Fibroblast of lung (primary cell): ENCODE measurements at regions not wholly inside any gene's neighbourhood (a gene's known extent, or its start where the extent isn't known, plus 50 kb on each side); places are given as distances from the start of the nearest gene placed in this dataset.

Source experiments
- DNase-seq, 2 donors: peaks; one replicate each; pipeline versions ENCODE4 v3.0.0 to v3.0.0-alpha.2; 2010; ENCODE audit warnings: low read depth in 2 of 2
- H2AFZ ChIP-seq: 2 replicates; pipeline ENCODE4 v1.5.1; 2012; ENCODE audit warnings: low read length, control low read depth, inconsistent platforms
- H3K27ac ChIP-seq: 2 replicates; pipeline ENCODE4 v1.5.1; 2011; ENCODE audit warnings: low read length, control low read depth; ENCODE audit not compliant: insufficient read depth
- H3K27me3 ChIP-seq: 2 replicates; pipeline ENCODE4 v1.5.1; 2011; ENCODE audit warnings: mild to moderate bottlenecking, low read length; ENCODE audit not compliant: control insufficient read depth, insufficient read depth
- H3K36me3 ChIP-seq: 2 replicates; pipeline ENCODE4 v1.5.1; 2011; ENCODE audit warnings: low read length; ENCODE audit not compliant: control insufficient read depth, insufficient read depth
- H3K4me1 ChIP-seq: 2 replicates; pipeline ENCODE4 v1.5.1; 2011; ENCODE audit warnings: low read length; ENCODE audit not compliant: control insufficient read depth, insufficient read depth; ENCODE audit errors: extremely low read depth
- H3K4me2 ChIP-seq: 2 replicates; pipeline ENCODE4 v1.5.1; 2011; ENCODE audit warnings: low read length, control low read depth; ENCODE audit not compliant: insufficient read depth; ENCODE audit errors: extremely low read depth
- H3K4me3 ChIP-seq, 4 experiments: fragments of 200-600 bp in 1 of 4; sonication (generic) in 1 of 4; replicated peaks in 1 of 4; 2 replicates each; pipeline ENCODE4 v1.5.1; 2011 to 2016; ENCODE audit warnings: low read length in 4 of 4, low read depth in 3 of 4, mild to moderate bottlenecking in 3 of 4, control low read depth in 2 of 4, inconsistent platforms in 1 of 4, mixed read lengths in 1 of 4; ENCODE audit not compliant: insufficient read depth in 1 of 4; ENCODE audit errors: control extremely low read depth in 1 of 4
- H3K79me2 ChIP-seq: 2 replicates; pipeline ENCODE4 v1.5.1; 2012; ENCODE audit warnings: mild to moderate bottlenecking, low read length, inconsistent platforms; ENCODE audit not compliant: control insufficient read depth, insufficient read depth
- H3K9ac ChIP-seq: 2 replicates; pipeline ENCODE4 v1.5.1; 2011; ENCODE audit warnings: mild to moderate bottlenecking, low read length, control low read depth; ENCODE audit not compliant: insufficient read depth
- H3K9me3 ChIP-seq: 2 replicates; pipeline ENCODE4 v1.5.1; 2012; ENCODE audit warnings: low read depth, low read length; ENCODE audit not compliant: control insufficient read depth, insufficient read depth
- H4K20me1 ChIP-seq: 2 replicates; pipeline ENCODE4 v1.5.1; 2011; ENCODE audit warnings: low read length; ENCODE audit not compliant: control insufficient read depth, insufficient read depth; ENCODE audit errors: extremely low read depth
- EZH2 ChIP-seq: IDR thresholded peaks from 2 replicates; pipeline ENCODE4 v1.5.1; 2012; ENCODE audit warnings: low read length, control low read depth, mild to moderate bottlenecking; ENCODE audit errors: missing control alignments
- TF ChIP-seq, protein P1 (sequence below), 2 donors: IDR thresholded peaks in 1 of 2; conservative IDR thresholded peaks in 1 of 2; 1 replicate in 1 of 2; 2 replicates in 1 of 2; pipeline ENCODE4 v1.5.1; 2011 to 2012; ENCODE audit warnings: low read length in 2 of 2, control low read depth in 1 of 2, inconsistent platforms in 1 of 2, low read depth in 1 of 2, mild to moderate bottlenecking in 1 of 2

DNA sequence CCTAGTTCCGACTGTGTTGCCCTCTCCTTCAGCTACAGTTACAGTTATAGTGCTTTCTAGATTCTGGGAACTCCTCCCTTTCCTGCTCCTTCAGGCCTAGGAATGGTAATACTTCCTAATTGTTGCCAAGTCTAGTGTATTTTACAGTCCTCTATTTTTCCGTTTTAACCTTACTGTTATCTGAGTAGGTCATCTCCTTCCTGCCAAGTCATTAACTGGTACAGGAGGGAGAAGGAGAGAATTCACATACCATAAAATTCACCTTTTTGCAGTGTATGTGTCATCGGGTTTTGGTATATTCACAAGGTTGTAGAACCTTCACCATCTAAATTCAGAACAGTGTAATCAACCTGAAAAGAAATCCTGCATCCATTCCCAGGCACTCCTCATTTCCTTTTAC lies 335.4 kb upstream of the MEF2C start:
- Histone ChIP-seq H3K4me2 (no peak overlapping the region), H3K27me3 (no peaks in the 10 kb centered on the region), H3K9ac (no peak overlapping the region), H3K9me3 (no peaks in the 10 kb centered on the region), H4K20me1 (no peaks in the 10 kb centered on the region), H3K4me1 (no peaks in the 10 kb centered on the region), H3K4me3 (no peak overlapping the region), H3K79me2 (no peaks in the 10 kb centered on the region), H3K27ac (no peak overlapping the region), H2AFZ (no peak overlapping the region), H3K36me3 (no peaks in the 10 kb centered on the region)
- no peak for DNase-seq
- TF ChIP-seq, protein P1, sequence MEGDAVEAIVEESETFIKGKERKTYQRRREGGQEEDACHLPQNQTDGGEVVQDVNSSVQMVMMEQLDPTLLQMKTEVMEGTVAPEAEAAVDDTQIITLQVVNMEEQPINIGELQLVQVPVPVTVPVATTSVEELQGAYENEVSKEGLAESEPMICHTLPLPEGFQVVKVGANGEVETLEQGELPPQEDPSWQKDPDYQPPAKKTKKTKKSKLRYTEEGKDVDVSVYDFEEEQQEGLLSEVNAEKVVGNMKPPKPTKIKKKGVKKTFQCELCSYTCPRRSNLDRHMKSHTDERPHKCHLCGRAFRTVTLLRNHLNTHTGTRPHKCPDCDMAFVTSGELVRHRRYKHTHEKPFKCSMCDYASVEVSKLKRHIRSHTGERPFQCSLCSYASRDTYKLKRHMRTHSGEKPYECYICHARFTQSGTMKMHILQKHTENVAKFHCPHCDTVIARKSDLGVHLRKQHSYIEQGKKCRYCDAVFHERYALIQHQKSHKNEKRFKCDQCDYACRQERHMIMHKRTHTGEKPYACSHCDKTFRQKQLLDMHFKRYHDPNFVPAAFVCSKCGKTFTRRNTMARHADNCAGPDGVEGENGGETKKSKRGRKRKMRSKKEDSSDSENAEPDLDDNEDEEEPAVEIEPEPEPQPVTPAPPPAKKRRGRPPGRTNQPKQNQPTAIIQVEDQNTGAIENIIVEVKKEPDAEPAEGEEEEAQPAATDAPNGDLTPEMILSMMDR (conservative IDR thresholded peaks at IDR 0.05 in 1 of 2, IDR thresholded peaks at IDR 0.05 in 1 of 2; ENCODE audit: low read depth in 1 of 2, low read length in 2 of 2), result no peak
- TF ChIP-seq EZH2, result no peak

- H3K4me2 ChIP-seq, result no peak overlapping the region
- H3K9ac ChIP-seq, result no peak overlapping the region
- H3K27me3 ChIP-seq, result no peaks in the 10 kb centered on the region
- no peaks in the 10 kb centered on the region for H3K36me3 ChIP-seq
- H3K4me3 ChIP-seq, result no peak overlapping the region
- no peaks in the 10 kb centered on the region for H3K79me2 ChIP-seq
- H4K20me1 ChIP-seq, result no peaks in the 10 kb centered on the region
- no peaks in the 10 kb centered on the region for H3K9me3 ChIP-seq
- H2AFZ ChIP-seq, result no peak overlapping the region
- peak in 1 of 2 donors; percentile 17 for DNase-seq
- H3K27ac ChIP-seq, result no peak overlapping the region
- no peak for TF ChIP-seq EZH2
- TF ChIP-seq, protein P1 (conservative IDR thresholded peaks at IDR 0.05 in 1 of 2, IDR thresholded peaks at IDR 0.05 in 1 of 2; ENCODE audit: low read depth in 1 of 2, low read length in 2 of 2), result no peak
- H3K4me1 ChIP-seq, result peaks cover under 1% of the 10 kb centered on the region
Observed at GRCh38 chr5:89216606-89217005, 333.6 kb upstream of the MEF2C start.

GRCh38 chr5:89213573-89213972 lies 330.6 kb upstream of the MEF2C start:
- H3K27ac ChIP-seq, result no peak overlapping the region
- no peak overlapping the region for H3K9ac ChIP-seq
- DNase-seq, result peak; percentile 84 to 92
- no peak overlapping the region for H3K4me2 ChIP-seq
- no peaks in the 10 kb centered on the region for H4K20me1 ChIP-seq
- H3K4me1 ChIP-seq, result peaks cover 2% of the 10 kb centered on the region
- H3K36me3 ChIP-seq, result no peaks in the 10 kb centered on the region
- no peak overlapping the region for H2AFZ ChIP-seq
- H3K79me2 ChIP-seq, result no peaks in the 10 kb centered on the region
- no peaks in the 10 kb centered on the region for H3K9me3 ChIP-seq
- H3K27me3 ChIP-seq, result no peaks in the 10 kb centered on the region
- TF ChIP-seq, protein P1 (conservative IDR thresholded peaks at IDR 0.05 in 1 of 2, IDR thresholded peaks at IDR 0.05 in 1 of 2; ENCODE audit: low read depth in 1 of 2, low read length in 2 of 2), result no peak
- TF ChIP-seq EZH2, result no peak
- H3K4me3 ChIP-seq, result no peak overlapping the region
